ENCODE measurements at regions not wholly inside any gene's neighbourhood (a gene's known extent, or its start where the extent isn't known, plus 50 kb on each side); places are given as distances from the start of the nearest gene placed in this dataset.

GRCh38 chr13:44795176-44795575 lies 194.1 kb downstream of the NUFIP1 start:
- Histone ChIP-seq H2BK15ac (ENCODE audit: low read length) (no peak overlapping the region), H3K18ac (ENCODE audit: extremely low read depth, low read length) (no peak overlapping the region), H3K27me3 (replicated peaks in 1 of 4; ENCODE audit: control insufficient read depth in 3 of 4, extremely low read depth in 1 of 4, insufficient read depth in 3 of 4, low read length in 3 of 4) (no peaks in the 10 kb centered on the region), H2BK20ac (ENCODE audit: low read length) (no peak overlapping the region), H3K56ac (replicated peaks; ENCODE audit: insufficient read length, low read depth, low read length) (no peak overlapping the region), H3K9ac (replicated peaks in 1 of 4; ENCODE audit: extremely low read depth in 1 of 4, low read depth in 3 of 4, low read length in 3 of 4) (no peak overlapping the region), H2BK5ac (ENCODE audit: low read depth, low read length) (no peak overlapping the region), H3K9me3 (ENCODE audit: insufficient read depth in 2 of 2, low read depth in 1 of 2, low read length in 1 of 2) (no peaks in the 10 kb centered on the region), H4K91ac (replicated peaks; ENCODE audit: insufficient read length, low read length) (no peak overlapping the region), H3K23ac (ENCODE audit: insufficient read length) (no peak overlapping the region), H4K5ac (ENCODE audit: insufficient read length, low read depth, low read length) (no peak overlapping the region), H3K4me3 (ENCODE audit: extremely low read depth in 1 of 4, insufficient read depth in 2 of 4, low read depth in 3 of 4, low read length in 4 of 4) (no peak overlapping the region), H2BK12ac (ENCODE audit: low read depth, low read length) (no peak overlapping the region), H3K23me2 (ENCODE audit: low read depth, low read length) (no peaks in the 10 kb centered on the region), H3K14ac (ENCODE audit: insufficient read length) (no peak overlapping the region), H3K27ac (ENCODE audit: low read depth, low read length) (no peak overlapping the region), H3K4ac (replicated peaks; ENCODE audit: insufficient read length, low read depth, low read length) (no peak overlapping the region), H3K4me2 (ENCODE audit: insufficient read depth in 1 of 2, low read depth in 2 of 2, low read length in 2 of 2) (no peak overlapping the region), H3K79me1 (ENCODE audit: low read depth, low read length) (no peaks in the 10 kb centered on the region), H2BK120ac (replicated peaks; ENCODE audit: low read depth, low read length) (no peak overlapping the region), H4K20me1 (replicated peaks in 1 of 2; ENCODE audit: control insufficient read depth in 1 of 2, insufficient read depth in 2 of 2, low read length in 2 of 2) (no peaks in the 10 kb centered on the region), H2AK5ac (ENCODE audit: low read depth, low read length) (no peak overlapping the region), H2AFZ (ENCODE audit: low read length) (no peak overlapping the region), H3K79me2 (ENCODE audit: control insufficient read depth in 1 of 2, insufficient read depth in 2 of 2, low read length in 2 of 2) (no peaks in the 10 kb centered on the region), H3K36me3 (ENCODE audit: control insufficient read depth in 2 of 4, insufficient read depth in 4 of 4, low read length in 3 of 4) (no peaks in the 10 kb centered on the region), H4K8ac (ENCODE audit: extremely low read depth, insufficient read depth, low read length) (no peak overlapping the region), H3K4me1 (replicated peaks in 1 of 4; ENCODE audit: control insufficient read depth in 3 of 4, insufficient read depth in 4 of 4, low read length in 3 of 4) (peaks cover 0 to 3% (median 0%) of the 10 kb centered on the region in 4 experiments; a peak in 1 of 7 replicates)
- ChIA-PET CTCF (ENCODE audit: partially characterized antibody) (no interaction called here), POLR2A (ENCODE audit: partially characterized antibody) (no interaction called here)
- 98% methylated on average over 2 of the region's 2 CpGs; no CpG with 5 or more reads in 1 of the 2 experiments for WGBS, 2 experiments (ENCODE audit: extremely low coverage in 1 of 2, insufficient coverage in 1 of 2, insufficient read length in 1 of 2, insufficient replicate concordance in 2 of 2, low coverage in 1 of 2, low lambda C conversion rate in 2 of 2, missing lambda C conversion rate in 1 of 2)
- TF ChIP-seq HDAC6 (IDR thresholded peaks at IDR 0.05; ENCODE audit: low read depth, low read length) (no peak), NANOG (IDR thresholded peaks at IDR 0.05; ENCODE audit: insufficient read depth, low read depth, low read length, poor library complexity, severe bottlenecking) (no peak), RNF2 (IDR thresholded peaks at IDR 0.05; ENCODE audit: borderline replicate concordance, low read depth, low read length, missing control alignments, poor library complexity, severe bottlenecking) (no peak), CHD1 (IDR thresholded peaks at IDR 0.05; ENCODE audit: low read depth, low read length) (no peak), YY1 (IDR thresholded peaks at IDR 0.05; ENCODE audit: low read depth, low read length) (no peak)
- FAIRE-seq (no peak), DNase-seq (ENCODE audit: low read depth in 1 of 2, low spot score in 2 of 2) (no peak)
